SK-N-SH (cell line): ENCODE measurements at regions not wholly inside any gene's neighbourhood (a gene's known extent, or its start where the extent isn't known, plus 50 kb on each side); places are given as distances from the start of the nearest gene placed in this dataset.

ENCODE experiments used
- ELF1 ChIP-seq: IDR thresholded peaks from 2 replicates; pipeline ENCODE4 v1.4.0; 2012
- EP300 ChIP-seq, 2 experiments: IDR thresholded peaks; 2 replicates each; pipeline versions ENCODE4 v1.4.0 to v1.6.1; 2012; ENCODE audit warnings: borderline replicate concordance in 1 of 2, low read depth in 1 of 2, low read length in 1 of 2
- EZH2phosphoT487 ChIP-seq: fragments of 200-600 bp; sonication (generic); IDR thresholded peaks from 2 replicates; pipeline ENCODE4 v1.6.1; 2017; ENCODE audit warnings: low read depth, mixed run types, mild to moderate bottlenecking, antibody characterized with exemption, moderate library complexity, borderline replicate concordance
- POLR2AphosphoS5 ChIP-seq: IDR thresholded peaks from 2 replicates; pipeline ENCODE4 v1.6.1; 2012; ENCODE audit warnings: low read depth, low read length
- SIN3A ChIP-seq: IDR thresholded peaks from 2 replicates; pipeline ENCODE4 v1.6.1; 2012; ENCODE audit warnings: low read depth, mild to moderate bottlenecking, low read length, moderate library complexity, borderline replicate concordance
- TAF1 ChIP-seq: IDR thresholded peaks from 2 replicates; pipeline ENCODE4 v1.6.1; 2012; ENCODE audit warnings: low read depth, mild to moderate bottlenecking, low read length, moderate library complexity, borderline replicate concordance
- TEAD4 ChIP-seq: IDR thresholded peaks from 2 replicates; pipeline ENCODE4 v1.4.0; 2012; ENCODE audit warnings: mild to moderate bottlenecking, borderline replicate concordance; ENCODE audit not compliant: insufficient read depth
- TF ChIP-seq, protein P1 (sequence below): IDR thresholded peaks from 2 replicates; pipeline ENCODE4 v1.4.0; 2012; ENCODE audit warnings: low read depth
- TF ChIP-seq, protein P2 (sequence below): fragments of 200-600 bp; sonication (generic); IDR thresholded peaks from 2 replicates; pipeline ENCODE4 v1.6.1; 2017; ENCODE audit warnings: antibody characterized with exemption, mild to moderate bottlenecking, moderate library complexity
- TF ChIP-seq, protein P3 (sequence below): fragments of 150-350 bp; IDR thresholded peaks from 2 replicates; pipeline ENCODE4 v1.6.1; 2017; ENCODE audit warnings: antibody characterized with exemption, low read length, low read depth, borderline replicate concordance
- TF ChIP-seq, protein P4 (sequence below): IDR thresholded peaks from 2 replicates; pipeline ENCODE4 v1.4.0; 2012; ENCODE audit warnings: low read depth, borderline replicate concordance

DNA sequence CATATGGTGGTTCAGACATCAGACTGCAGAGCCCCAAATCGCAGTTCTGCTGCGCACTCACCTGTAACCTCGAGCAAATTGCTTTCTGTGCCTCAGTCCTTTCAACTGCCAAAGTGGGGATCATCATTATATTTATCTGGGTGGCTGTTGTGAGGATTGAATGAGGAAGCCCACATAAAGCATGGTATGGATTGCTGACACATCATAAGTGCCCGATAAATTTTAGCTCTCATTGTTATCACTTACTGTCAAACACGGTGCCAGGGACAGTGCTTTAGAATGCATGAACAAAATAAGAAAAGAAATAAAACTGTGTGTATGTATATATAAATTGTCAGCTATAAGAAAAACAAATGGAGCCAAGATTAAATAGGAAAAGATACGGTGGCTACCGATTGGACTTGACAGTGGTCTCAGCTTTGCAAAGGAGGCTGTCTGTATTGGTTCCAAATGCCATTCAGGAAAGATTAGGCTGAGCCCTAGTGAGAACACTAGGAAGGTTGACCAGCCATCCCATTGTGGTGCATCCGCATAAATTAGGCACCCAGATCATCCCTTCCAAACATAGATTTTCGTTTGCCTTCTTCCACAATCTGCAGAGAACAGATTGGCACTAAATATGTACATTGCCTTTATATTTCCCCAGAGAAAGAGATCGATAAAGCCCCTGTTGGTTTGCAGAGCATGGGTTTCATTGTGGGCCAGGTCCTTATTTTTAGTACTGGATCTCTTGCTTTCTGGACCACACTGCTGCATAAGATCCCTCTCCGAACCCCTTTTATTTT, 91.8 kb upstream of the KAZN start:
- TF ChIP-seq, protein P1, sequence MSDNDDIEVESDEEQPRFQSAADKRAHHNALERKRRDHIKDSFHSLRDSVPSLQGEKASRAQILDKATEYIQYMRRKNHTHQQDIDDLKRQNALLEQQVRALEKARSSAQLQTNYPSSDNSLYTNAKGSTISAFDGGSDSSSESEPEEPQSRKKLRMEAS, result no peak
- TF ChIP-seq, protein P2, sequence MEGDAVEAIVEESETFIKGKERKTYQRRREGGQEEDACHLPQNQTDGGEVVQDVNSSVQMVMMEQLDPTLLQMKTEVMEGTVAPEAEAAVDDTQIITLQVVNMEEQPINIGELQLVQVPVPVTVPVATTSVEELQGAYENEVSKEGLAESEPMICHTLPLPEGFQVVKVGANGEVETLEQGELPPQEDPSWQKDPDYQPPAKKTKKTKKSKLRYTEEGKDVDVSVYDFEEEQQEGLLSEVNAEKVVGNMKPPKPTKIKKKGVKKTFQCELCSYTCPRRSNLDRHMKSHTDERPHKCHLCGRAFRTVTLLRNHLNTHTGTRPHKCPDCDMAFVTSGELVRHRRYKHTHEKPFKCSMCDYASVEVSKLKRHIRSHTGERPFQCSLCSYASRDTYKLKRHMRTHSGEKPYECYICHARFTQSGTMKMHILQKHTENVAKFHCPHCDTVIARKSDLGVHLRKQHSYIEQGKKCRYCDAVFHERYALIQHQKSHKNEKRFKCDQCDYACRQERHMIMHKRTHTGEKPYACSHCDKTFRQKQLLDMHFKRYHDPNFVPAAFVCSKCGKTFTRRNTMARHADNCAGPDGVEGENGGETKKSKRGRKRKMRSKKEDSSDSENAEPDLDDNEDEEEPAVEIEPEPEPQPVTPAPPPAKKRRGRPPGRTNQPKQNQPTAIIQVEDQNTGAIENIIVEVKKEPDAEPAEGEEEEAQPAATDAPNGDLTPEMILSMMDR, result no peak
- TF ChIP-seq, protein P3, sequence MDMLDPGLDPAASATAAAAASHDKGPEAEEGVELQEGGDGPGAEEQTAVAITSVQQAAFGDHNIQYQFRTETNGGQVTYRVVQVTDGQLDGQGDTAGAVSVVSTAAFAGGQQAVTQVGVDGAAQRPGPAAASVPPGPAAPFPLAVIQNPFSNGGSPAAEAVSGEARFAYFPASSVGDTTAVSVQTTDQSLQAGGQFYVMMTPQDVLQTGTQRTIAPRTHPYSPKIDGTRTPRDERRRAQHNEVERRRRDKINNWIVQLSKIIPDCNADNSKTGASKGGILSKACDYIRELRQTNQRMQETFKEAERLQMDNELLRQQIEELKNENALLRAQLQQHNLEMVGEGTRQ, result no peak
- TF ChIP-seq TEAD4, result no peak
- TF ChIP-seq POLR2AphosphoS5, result no peak
- no peak for TF ChIP-seq EZH2phosphoT487
- TF ChIP-seq, protein P4, sequence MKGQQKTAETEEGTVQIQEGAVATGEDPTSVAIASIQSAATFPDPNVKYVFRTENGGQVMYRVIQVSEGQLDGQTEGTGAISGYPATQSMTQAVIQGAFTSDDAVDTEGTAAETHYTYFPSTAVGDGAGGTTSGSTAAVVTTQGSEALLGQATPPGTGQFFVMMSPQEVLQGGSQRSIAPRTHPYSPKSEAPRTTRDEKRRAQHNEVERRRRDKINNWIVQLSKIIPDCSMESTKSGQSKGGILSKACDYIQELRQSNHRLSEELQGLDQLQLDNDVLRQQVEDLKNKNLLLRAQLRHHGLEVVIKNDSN, result no peak
- no peak for TF ChIP-seq TAF1
- no peak for TF ChIP-seq EP300 (IDR thresholded peaks at IDR 0.05; ENCODE audit: borderline replicate concordance in 1 of 2, low read depth in 1 of 2, low read length in 1 of 2)
- no peak for TF ChIP-seq SIN3A
- no peak for TF ChIP-seq ELF1
